C4-2B (cell line): ENCODE measurements at regions not wholly inside any gene's neighbourhood (a gene's known extent, or its start where the extent isn't known, plus 50 kb on each side); places are given as distances from the start of the nearest gene placed in this dataset.

ENCODE experiments used
- ZFX ChIP-seq: fragments of 450-650 bp; IDR thresholded peaks from 2 replicates; pipeline ENCODE4 v1.6.1; 2017
- TF ChIP-seq, protein P1 (sequence below): fragments of 450-650 bp; conservative IDR thresholded peaks from 2 replicates; pipeline ENCODE4 v1.5.1; 2017; ENCODE audit warnings: mild to moderate bottlenecking

DNA sequence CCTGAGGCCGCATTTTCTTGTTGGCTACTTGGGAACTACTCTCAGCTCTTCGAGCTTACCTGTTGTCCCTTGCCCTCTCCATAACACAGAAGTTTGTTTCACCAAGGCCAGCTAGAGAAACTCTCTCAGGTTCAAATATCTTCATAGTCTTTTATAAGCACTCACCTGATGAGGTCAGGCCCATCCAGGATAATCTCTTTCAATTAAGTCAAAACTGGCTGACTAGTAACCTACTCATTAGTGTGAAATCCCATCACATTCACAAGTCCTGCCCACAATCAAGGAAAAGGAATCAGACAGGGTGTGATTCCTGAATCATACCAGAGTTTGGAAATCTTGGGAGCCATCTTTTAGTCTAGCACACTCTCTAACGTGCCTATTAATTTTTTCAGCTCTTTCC lies 195.2 kb upstream of the HS3ST5 start:
- TF ChIP-seq, protein P1, sequence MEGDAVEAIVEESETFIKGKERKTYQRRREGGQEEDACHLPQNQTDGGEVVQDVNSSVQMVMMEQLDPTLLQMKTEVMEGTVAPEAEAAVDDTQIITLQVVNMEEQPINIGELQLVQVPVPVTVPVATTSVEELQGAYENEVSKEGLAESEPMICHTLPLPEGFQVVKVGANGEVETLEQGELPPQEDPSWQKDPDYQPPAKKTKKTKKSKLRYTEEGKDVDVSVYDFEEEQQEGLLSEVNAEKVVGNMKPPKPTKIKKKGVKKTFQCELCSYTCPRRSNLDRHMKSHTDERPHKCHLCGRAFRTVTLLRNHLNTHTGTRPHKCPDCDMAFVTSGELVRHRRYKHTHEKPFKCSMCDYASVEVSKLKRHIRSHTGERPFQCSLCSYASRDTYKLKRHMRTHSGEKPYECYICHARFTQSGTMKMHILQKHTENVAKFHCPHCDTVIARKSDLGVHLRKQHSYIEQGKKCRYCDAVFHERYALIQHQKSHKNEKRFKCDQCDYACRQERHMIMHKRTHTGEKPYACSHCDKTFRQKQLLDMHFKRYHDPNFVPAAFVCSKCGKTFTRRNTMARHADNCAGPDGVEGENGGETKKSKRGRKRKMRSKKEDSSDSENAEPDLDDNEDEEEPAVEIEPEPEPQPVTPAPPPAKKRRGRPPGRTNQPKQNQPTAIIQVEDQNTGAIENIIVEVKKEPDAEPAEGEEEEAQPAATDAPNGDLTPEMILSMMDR, result no peak
- no peak for TF ChIP-seq ZFX
